ENCODE measurements at regions not wholly inside any gene's neighbourhood (a gene's known extent, or its start where the extent isn't known, plus 50 kb on each side); places are given as distances from the start of the nearest gene placed in this dataset.

DNA sequence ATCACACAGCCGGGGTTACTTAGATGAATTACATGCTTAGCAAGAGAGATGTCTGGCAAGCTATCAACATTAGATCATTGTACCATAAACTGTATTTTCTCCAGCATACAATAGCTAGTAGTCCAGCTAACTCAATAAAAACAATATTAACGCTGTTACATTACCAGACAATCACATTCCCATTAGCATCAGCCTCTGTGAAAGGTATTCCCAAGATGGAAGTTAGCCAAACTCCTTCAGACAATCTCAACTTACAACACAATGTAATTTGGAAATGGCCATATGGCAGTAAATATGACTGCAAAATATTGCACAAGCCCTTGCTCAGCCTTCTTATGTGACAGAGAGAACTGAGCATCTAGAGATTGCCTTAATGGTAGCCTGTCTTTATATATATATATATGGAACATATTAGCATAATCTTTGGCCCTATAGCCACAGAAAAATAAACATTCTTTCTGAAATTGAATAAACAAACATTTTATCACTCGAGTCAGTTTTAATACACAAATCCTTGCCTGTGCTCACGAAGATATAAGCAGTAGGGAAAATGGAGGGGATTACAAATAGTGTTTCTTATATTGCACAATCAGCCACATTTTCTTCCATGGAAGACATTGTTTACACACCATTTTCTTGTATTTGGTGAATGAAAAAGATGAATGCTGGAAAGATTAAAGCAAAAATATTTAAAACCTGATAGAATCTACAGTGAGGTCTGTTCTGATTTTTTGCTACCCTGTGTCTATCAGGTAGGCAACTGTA, 1060.5 kb downstream of the DIAPH3 start:
- Mint-ChIP-seq H3K4me1 (peaks cover 6% of the 10 kb centered on the region; the same call in 2 of the 3 replicates), H3K9me3 (no peaks in the 10 kb centered on the region; the same call in 2 of the 3 replicates), H3K36me3 (ENCODE audit: low read depth) (peaks cover 3% of the 10 kb centered on the region; the same call in 1 of the 3 replicates), H3K4me3 (no peak overlapping the region), H3K27ac (no peak overlapping the region), H3K27me3 (ENCODE audit: insufficient read depth, low read depth, poor library complexity) (no peaks in the 10 kb centered on the region)
- Histone ChIP-seq H3K79me2 (replicated peaks; ENCODE audit: insufficient read depth) (no peaks in the 10 kb centered on the region), H3K4me2 (no peak overlapping the region), H3K36me3 (ENCODE audit: insufficient read depth) (no peaks in the 10 kb centered on the region), H3K4me1 (ENCODE audit: insufficient read depth) (no peaks in the 10 kb centered on the region), H3F3A (replicated peaks; ENCODE audit: low read depth) (no peaks in the 10 kb centered on the region), H3K27ac (ENCODE audit: low read depth) (no peak overlapping the region), H3K27me3 (ENCODE audit: insufficient read depth) (no peaks in the 10 kb centered on the region), H3K9me2 (ENCODE audit: insufficient read depth) (no peaks in the 10 kb centered on the region), H3K4me3 (no peak overlapping the region), H2AFZ (no peak overlapping the region), H4K20me1 (replicated peaks; ENCODE audit: insufficient read depth) (no peaks in the 10 kb centered on the region)
- ATAC-seq = no peak
- TF ChIP-seq STAT1 (IDR thresholded peaks at IDR 0.05; ENCODE audit: unreplicated experiment) = no peak
- TF ChIP-seq NANOG (IDR thresholded peaks at IDR 0.05; ENCODE audit: borderline replicate concordance) = no peak
- no peak for TF ChIP-seq EZH2 (IDR thresholded peaks at IDR 0.05; ENCODE audit: low read depth, unreplicated experiment)
- no peak for TF ChIP-seq EZH2phosphoT487 (IDR thresholded peaks at IDR 0.05; ENCODE audit: unreplicated experiment)
- no peak for TF ChIP-seq CREB1 (CRISPR knock-in tag; IDR thresholded peaks at IDR 0.05; ENCODE audit: low read depth)
- TF ChIP-seq, protein P1, sequence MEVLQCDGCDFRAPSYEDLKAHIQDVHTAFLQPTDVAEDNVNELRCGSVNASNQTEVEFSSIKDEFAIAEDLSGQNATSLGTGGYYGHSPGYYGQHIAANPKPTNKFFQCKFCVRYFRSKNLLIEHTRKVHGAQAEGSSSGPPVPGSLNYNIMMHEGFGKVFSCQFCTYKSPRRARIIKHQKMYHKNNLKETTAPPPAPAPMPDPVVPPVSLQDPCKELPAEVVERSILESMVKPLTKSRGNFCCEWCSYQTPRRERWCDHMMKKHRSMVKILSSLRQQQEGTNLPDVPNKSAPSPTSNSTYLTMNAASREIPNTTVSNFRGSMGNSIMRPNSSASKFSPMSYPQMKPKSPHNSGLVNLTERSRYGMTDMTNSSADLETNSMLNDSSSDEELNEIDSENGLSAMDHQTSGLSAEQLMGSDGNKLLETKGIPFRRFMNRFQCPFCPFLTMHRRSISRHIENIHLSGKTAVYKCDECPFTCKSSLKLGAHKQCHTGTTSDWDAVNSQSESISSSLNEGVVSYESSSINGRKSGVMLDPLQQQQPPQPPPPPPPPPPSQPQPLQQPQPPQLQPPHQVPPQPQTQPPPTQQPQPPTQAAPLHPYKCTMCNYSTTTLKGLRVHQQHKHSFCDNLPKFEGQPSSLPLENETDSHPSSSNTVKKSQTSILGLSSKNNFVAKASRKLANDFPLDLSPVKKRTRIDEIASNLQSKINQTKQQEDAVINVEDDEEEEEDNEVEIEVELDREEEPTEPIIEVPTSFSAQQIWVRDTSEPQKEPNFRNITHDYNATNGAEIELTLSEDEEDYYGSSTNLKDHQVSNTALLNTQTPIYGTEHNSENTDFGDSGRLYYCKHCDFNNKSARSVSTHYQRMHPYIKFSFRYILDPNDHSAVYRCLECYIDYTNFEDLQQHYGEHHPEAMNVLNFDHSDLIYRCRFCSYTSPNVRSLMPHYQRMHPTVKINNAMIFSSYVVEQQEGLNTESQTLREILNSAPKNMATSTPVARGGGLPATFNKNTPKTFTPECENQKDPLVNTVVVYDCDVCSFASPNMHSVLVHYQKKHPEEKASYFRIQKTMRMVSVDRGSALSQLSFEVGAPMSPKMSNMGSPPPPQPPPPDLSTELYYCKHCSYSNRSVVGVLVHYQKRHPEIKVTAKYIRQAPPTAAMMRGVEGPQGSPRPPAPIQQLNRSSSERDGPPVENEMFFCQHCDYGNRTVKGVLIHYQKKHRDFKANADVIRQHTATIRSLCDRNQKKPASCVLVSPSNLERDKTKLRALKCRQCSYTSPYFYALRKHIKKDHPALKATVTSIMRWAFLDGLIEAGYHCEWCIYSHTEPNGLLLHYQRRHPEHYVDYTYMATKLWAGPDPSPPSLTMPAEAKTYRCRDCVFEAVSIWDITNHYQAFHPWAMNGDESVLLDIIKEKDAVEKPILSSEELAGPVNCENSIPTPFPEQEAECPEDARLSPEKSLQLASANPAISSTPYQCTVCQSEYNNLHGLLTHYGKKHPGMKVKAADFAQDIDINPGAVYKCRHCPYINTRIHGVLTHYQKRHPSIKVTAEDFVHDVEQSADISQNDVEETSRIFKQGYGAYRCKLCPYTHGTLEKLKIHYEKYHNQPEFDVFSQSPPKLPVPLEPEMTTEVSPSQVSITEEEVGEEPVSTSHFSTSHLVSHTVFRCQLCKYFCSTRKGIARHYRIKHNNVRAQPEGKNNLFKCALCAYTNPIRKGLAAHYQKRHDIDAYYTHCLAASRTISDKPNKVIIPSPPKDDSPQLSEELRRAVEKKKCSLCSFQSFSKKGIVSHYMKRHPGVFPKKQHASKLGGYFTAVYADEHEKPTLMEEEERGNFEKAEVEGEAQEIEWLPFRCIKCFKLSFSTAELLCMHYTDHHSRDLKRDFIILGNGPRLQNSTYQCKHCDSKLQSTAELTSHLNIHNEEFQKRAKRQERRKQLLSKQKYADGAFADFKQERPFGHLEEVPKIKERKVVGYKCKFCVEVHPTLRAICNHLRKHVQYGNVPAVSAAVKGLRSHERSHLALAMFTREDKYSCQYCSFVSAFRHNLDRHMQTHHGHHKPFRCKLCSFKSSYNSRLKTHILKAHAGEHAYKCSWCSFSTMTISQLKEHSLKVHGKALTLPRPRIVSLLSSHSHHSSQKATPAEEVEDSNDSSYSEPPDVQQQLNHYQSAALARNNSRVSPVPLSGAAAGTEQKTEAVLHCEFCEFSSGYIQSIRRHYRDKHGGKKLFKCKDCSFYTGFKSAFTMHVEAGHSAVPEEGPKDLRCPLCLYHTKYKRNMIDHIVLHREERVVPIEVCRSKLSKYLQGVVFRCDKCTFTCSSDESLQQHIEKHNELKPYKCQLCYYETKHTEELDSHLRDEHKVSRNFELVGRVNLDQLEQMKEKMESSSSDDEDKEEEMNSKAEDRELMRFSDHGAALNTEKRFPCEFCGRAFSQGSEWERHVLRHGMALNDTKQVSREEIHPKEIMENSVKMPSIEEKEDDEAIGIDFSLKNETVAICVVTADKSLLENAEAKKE (CRISPR knock-in tag; IDR thresholded peaks at IDR 0.05) = no peak
- DNase-seq (ENCODE audit: low spot score) = no peak

All from GM23338 (cell line).